PC-3 (cell line): ENCODE measurements at regions not wholly inside any gene's neighbourhood (a gene's known extent, or its start where the extent isn't known, plus 50 kb on each side); places are given as distances from the start of the nearest gene placed in this dataset.
"Not testable (repeated sequence)": the region's sequence is repeated elsewhere in the genome, so short reads cannot be mapped to it uniquely, and the experiment has no call there.

Source experiments
- ATAC-seq: fragments of 200-7000 bp; cut with Tn5 transposase; 2 replicates; pipeline ENCODE4 v1.9.1; 2020; ENCODE audit warnings: mild to moderate bottlenecking, moderate library complexity
- BruUV-seq: library from RNA; stranded (reverse); fragments of 400-500 nt; replicated peaks from 2 replicates; lab custom pipeline; 2021; lab: Mats Ljungman, UMichigan
- CTCF ChIA-PET: fragments of 300-600 bp; sonication (Branson Sonifier 250); formaldehyde crosslinking; loops from one replicate; lab custom pipeline; 2022; ENCODE audit warnings: antibody characterized with exemption; lab: Charles Lee
- POLR2A ChIA-PET: fragments of 300-600 bp; sonication (Branson Sonifier 250); formaldehyde crosslinking; loops from one replicate; lab custom pipeline; 2022; ENCODE audit warnings: antibody characterized with exemption; ENCODE audit not compliant: unreplicated experiment; lab: Charles Lee
- DNase-seq: peaks from one replicate; pipeline ENCODE4 v3.0.0-alpha.2; 2015
- H2AFZ ChIP-seq: fragments of 300-600 bp; sonication (generic); 2 replicates; pipeline ENCODE4 v1.6.0; 2016; ENCODE audit warnings: antibody characterized with exemption, low read length
- H3F3A ChIP-seq: fragments of 300-600 bp; sonication (generic); one replicate; pipeline ENCODE4 v1.6.0; 2017; ENCODE audit warnings: antibody characterized with exemption, low read length, control low read depth, mild to moderate bottlenecking; ENCODE audit not compliant: unreplicated experiment
- H3K27ac ChIP-seq: fragments of 300-600 bp; sonication (generic); 2 replicates; pipeline ENCODE4 v1.5.1; 2016; ENCODE audit warnings: mild to moderate bottlenecking, low read length
- H3K27me3 ChIP-seq: fragments of 300-600 bp; sonication (generic); 2 replicates; pipeline ENCODE4 v1.6.1; 2016; ENCODE audit warnings: low read length, mixed read lengths
- H3K36me3 ChIP-seq: fragments of 300-600 bp; sonication (generic); 2 replicates; pipeline ENCODE4 v1.6.1; 2016; ENCODE audit warnings: low read depth, mixed run types, low read length, mixed read lengths
- H3K4me1 ChIP-seq: fragments of 300-600 bp; sonication (generic); 2 replicates; pipeline ENCODE4 v1.5.1; 2016; ENCODE audit warnings: low read length; ENCODE audit not compliant: insufficient read depth
- H3K4me2 ChIP-seq: fragments of 300-600 bp; sonication (generic); 2 replicates; pipeline ENCODE4 v1.6.0; 2016; ENCODE audit warnings: low read length
- H3K4me3 ChIP-seq: fragments of 300-600 bp; sonication (generic); 2 replicates; pipeline ENCODE4 v1.5.1; 2016; ENCODE audit warnings: mild to moderate bottlenecking, low read length, mixed read lengths
- H3K79me2 ChIP-seq: fragments of 300-600 bp; sonication (generic); 2 replicates; pipeline ENCODE4 v1.6.1; 2017; ENCODE audit warnings: low read length, mixed read lengths
- H3K9ac ChIP-seq: fragments of 300-600 bp; sonication (generic); 2 replicates; pipeline ENCODE4 v1.6.0; 2016; ENCODE audit warnings: mild to moderate bottlenecking, low read length
- H3K9me2 ChIP-seq: fragments of 300-600 bp; sonication (generic); replicated peaks from 2 replicates; pipeline ENCODE4 v1.6.1; 2016; ENCODE audit warnings: mixed run types, low read length, mixed read lengths
- H3K9me3 ChIP-seq: fragments of 300-600 bp; sonication (generic); 2 replicates; pipeline ENCODE4 v1.6.1; 2016; ENCODE audit warnings: low read length, mixed read lengths
- H4K20me1 ChIP-seq: fragments of 300-600 bp; sonication (generic); 2 replicates; pipeline ENCODE4 v1.6.1; 2016; ENCODE audit warnings: low read length, mixed read lengths
- CTCF ChIP-seq: fragments of 300-600 bp; sonication (generic); conservative IDR thresholded peaks from 2 replicates; pipeline ENCODE4 v1.5.1; 2017; ENCODE audit warnings: antibody characterized with exemption, low read depth, mild to moderate bottlenecking, low read length
- EZH2 ChIP-seq: fragments of 300-600 bp; sonication (generic); IDR thresholded peaks from one replicate; pipeline ENCODE4 v1.6.1; 2017; ENCODE audit warnings: antibody characterized with exemption, mild to moderate bottlenecking, low read length; ENCODE audit not compliant: unreplicated experiment
- EZH2phosphoT487 ChIP-seq: fragments of 300-600 bp; sonication (generic); IDR thresholded peaks from 2 replicates; pipeline ENCODE4 v1.6.1; 2018; ENCODE audit warnings: mild to moderate bottlenecking, antibody characterized with exemption, low read length, borderline replicate concordance
- intact Hi-C: fragments of 100-400 bp; cut with micrococcal nuclease; formaldehyde crosslinking; loops from 2 replicates; pipeline ENCODE4 v1.9.0; 2023

DNA sequence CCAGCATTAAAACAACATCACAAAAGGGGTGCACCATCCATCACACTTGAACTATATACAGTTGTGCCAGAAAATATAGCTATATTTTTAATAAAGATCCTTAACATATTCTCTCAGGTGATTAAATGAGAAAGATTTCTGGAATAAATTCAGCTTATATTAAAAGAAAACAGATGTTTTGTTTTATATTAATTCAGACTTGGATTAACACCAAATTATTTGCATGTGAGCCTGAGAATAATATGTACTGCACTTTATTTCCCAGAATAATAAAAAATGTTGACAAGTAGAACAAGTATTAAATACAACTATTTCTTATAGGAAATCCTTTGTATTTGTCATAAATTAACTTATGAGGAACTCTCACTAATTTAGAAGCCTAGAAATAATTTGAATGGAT, 1467.4 kb downstream of the RAPGEF2 start:
- intact Hi-C loops, result no loop called here
- ChIA-PET POLR2A (no interaction called here), CTCF (no interaction called here)
- no peak overlapping the region for H3K27ac ChIP-seq
- H3K79me2 ChIP-seq, result no peaks in the 10 kb centered on the region
- no peak for TF ChIP-seq EZH2
- H3K4me1 ChIP-seq, result no peaks in the 10 kb centered on the region
- H4K20me1 ChIP-seq, result no peaks in the 10 kb centered on the region
- H3K27me3 ChIP-seq, result no peaks in the 10 kb centered on the region
- no peak overlapping the region for H3K9ac ChIP-seq
- H3F3A ChIP-seq, result no peaks in the 10 kb centered on the region
- H3K9me3 ChIP-seq, result no peaks in the 10 kb centered on the region
- no peak overlapping the region for H3K4me2 ChIP-seq
- no peaks in the 10 kb centered on the region for H3K9me2 ChIP-seq
- no peaks in the 10 kb centered on the region for H3K36me3 ChIP-seq
- DNase-seq (no peak), ATAC-seq (no peak)
- BruUV-seq, result no TSS peak
- H2AFZ ChIP-seq, result no peak overlapping the region
- H3K4me3 ChIP-seq, result no peak overlapping the region

DNA sequence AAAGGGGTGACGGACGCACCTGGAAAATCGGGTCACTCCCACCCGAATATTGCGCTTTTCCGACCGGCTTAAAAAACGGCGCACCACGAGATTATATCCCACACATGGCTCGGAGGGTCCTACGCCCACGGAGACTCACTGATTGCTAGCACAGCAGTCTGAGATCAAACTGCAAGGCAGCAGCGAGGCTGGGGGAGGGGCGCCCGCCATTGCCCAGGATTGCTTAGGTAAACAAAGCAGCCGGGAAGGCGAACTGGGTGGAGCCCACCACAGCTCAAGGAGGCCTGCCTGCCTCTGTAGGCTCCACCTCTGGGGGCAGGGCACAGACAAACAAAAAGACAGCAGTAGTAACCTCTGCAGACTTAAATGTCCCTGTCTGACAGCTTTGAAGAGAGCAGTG, 1471.4 kb downstream of the RAPGEF2 start:
- H3K27ac ChIP-seq, H3K36me3 ChIP-seq, H3K27me3 ChIP-seq, ATAC-seq, intact Hi-C loops, CTCF ChIA-PET, BruUV-seq, POLR2A ChIA-PET, H3K4me1 ChIP-seq, DNase-seq, H2AFZ ChIP-seq, H3K4me2 ChIP-seq, H3K9me2 ChIP-seq, H3F3A ChIP-seq, H3K79me2 ChIP-seq, H3K4me3 ChIP-seq, H4K20me1 ChIP-seq, H3K9ac ChIP-seq, H3K9me3 ChIP-seq: not testable (repeated sequence)

DNA sequence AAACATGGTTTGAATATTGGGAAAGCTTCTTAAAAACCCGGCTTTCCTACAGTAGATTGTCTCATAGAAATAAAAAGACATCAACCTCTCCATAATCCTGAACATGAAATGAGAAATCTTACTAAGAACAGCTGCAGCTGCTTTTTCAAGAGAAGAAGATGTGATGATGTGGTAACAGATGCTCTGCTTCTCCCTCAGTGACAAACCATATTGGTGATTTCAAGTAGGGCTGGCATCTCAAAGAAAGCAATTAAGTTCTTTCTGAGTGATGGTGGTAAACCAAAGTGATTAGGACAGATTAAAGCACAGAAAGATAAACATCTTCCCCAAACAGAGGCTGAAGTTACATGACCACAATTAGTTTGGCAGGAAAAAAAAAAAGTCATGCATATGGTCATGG, 1477.7 kb downstream of the RAPGEF2 start:
- Histone ChIP-seq H2AFZ (no peak overlapping the region), H4K20me1 (no peaks in the 10 kb centered on the region), H3K27ac (no peak overlapping the region), H3F3A (no peaks in the 10 kb centered on the region), H3K9me2 (no peaks in the 10 kb centered on the region), H3K4me3 (no peak overlapping the region), H3K4me2 (no peak overlapping the region), H3K9ac (no peak overlapping the region), H3K36me3 (no peaks in the 10 kb centered on the region), H3K79me2 (no peaks in the 10 kb centered on the region), H3K9me3 (no peaks in the 10 kb centered on the region), H3K27me3 (no peaks in the 10 kb centered on the region), H3K4me1 (no peaks in the 10 kb centered on the region)
- TF ChIP-seq EZH2phosphoT487 (no peak), EZH2 (no peak), CTCF (no peak)
- no peak for DNase-seq
- intact Hi-C loops, result no loop called here
- ChIA-PET POLR2A (no interaction called here), CTCF (no interaction called here)
- no peak for ATAC-seq
- BruUV-seq, result no TSS peak

DNA sequence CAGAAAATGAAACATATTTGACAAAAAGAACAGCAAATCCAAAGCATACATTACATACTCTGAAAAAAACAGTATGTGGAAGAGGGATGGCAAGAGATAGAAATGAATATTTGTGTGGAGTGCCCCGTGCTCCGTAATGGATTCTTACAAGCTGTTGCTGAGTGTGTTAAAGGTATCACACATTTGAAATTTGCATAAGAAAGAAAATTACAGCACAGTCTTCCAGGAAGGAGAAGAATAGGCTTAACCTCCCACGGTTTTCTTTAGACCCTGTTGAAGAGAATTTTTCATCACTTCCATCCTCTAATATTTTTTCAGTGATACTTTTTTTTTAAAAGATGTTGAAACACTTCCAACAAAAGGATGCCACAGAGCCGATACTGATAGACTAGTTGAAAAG, 1489.4 kb downstream of the RAPGEF2 start:
- H3K79me2 ChIP-seq, result no peaks in the 10 kb centered on the region
- no peak overlapping the region for H2AFZ ChIP-seq
- H3K27ac ChIP-seq, result no peak overlapping the region
- no peaks in the 10 kb centered on the region for H4K20me1 ChIP-seq
- TF ChIP-seq EZH2 (no peak), CTCF (no peak), EZH2phosphoT487 (no peak)
- no peak overlapping the region for H3K9ac ChIP-seq
- H3K4me2 ChIP-seq, result no peak overlapping the region
- no peaks in the 10 kb centered on the region for H3K4me1 ChIP-seq
- BruUV-seq, result no TSS peak
- intact Hi-C loops, result no loop called here
- no peaks in the 10 kb centered on the region for H3K27me3 ChIP-seq
- no peaks in the 10 kb centered on the region for H3K9me2 ChIP-seq
- ChIA-PET POLR2A (no interaction called here), CTCF (no interaction called here)
- H3F3A ChIP-seq, result no peaks in the 10 kb centered on the region
- no peak for ATAC-seq
- no peak overlapping the region for H3K4me3 ChIP-seq
- DNase-seq, result no peak
- H3K36me3 ChIP-seq, result no peaks in the 10 kb centered on the region
- no peaks in the 10 kb centered on the region for H3K9me3 ChIP-seq
